Omental fat pad (tissue), 3 donors: ENCODE measurements at regions not wholly inside any gene's neighbourhood (a gene's known extent, or its start where the extent isn't known, plus 50 kb on each side); places are given as distances from the start of the nearest gene placed in this dataset.

ENCODE experiments used
- ATAC-seq: fragments of 150-250 bp; one replicate; pipeline ENCODE4 v1.9.1; 2016; ENCODE audit warnings: mild to moderate bottlenecking, moderate library complexity; ENCODE audit not compliant: low FRiP score
- DNase-seq: peaks from one replicate; pipeline ENCODE4 v3.0.0-alpha.2; 2019; ENCODE audit warnings: low spot score
- CTCF ChIP-seq, 3 donors: fragments of 450-650 bp; IDR thresholded peaks; one replicate each; pipeline ENCODE4 v1.5.1; 2016 to 2017; ENCODE audit warnings: antibody characterized with exemption in 3 of 3, mild to moderate bottlenecking in 3 of 3, moderate library complexity in 2 of 3

GRCh38 chr20:1803932-1804501, 91.2 kb upstream of the SIRPA start:
- no peak for DNase-seq
- TF ChIP-seq CTCF (IDR thresholded peaks at IDR 0.05) = no peak
- ATAC-seq = no peak

- TF ChIP-seq CTCF (IDR thresholded peaks at IDR 0.05) = no peak
- DNase-seq (no peak), ATAC-seq (peak; percentile 45)
Measured at GRCh38 chr20:1803061-1803931, 91.9 kb upstream of the SIRPA start.

- no peak for DNase-seq
- peak; percentile 65 for ATAC-seq
- peak in 1 of 3 donors; percentile 38 for TF ChIP-seq CTCF (IDR thresholded peaks at IDR 0.05)
Measured at GRCh38 chr20:1802385-1803060, 92.7 kb upstream of the SIRPA start.

GRCh38 chr20:1801929-1802306, 93.3 kb upstream of the SIRPA start:
- DNase-seq = no peak
- no peak for TF ChIP-seq CTCF (IDR thresholded peaks at IDR 0.05)
- ATAC-seq = no peak

- no peak for TF ChIP-seq CTCF (IDR thresholded peaks at IDR 0.05)
- no peak for DNase-seq
- no peak for ATAC-seq
Measured at GRCh38 chr20:1801225-1801928, 93.8 kb upstream of the SIRPA start.

- no peak for ATAC-seq
- no peak for TF ChIP-seq CTCF (IDR thresholded peaks at IDR 0.05)
- DNase-seq = no peak
Measured at GRCh38 chr20:1800777-1801176, 94.4 kb upstream of the SIRPA start.
